NK-92 (cell line): ENCODE measurements at regions not wholly inside any gene's neighbourhood (a gene's known extent, or its start where the extent isn't known, plus 50 kb on each side); places are given as distances from the start of the nearest gene placed in this dataset.

Source experiments
- DNase-seq: peaks from one replicate; lab custom pipeline; 2025; ENCODE audit not compliant: unreplicated experiment; lab: John Stamatoyannopoulos, UW

DNA sequence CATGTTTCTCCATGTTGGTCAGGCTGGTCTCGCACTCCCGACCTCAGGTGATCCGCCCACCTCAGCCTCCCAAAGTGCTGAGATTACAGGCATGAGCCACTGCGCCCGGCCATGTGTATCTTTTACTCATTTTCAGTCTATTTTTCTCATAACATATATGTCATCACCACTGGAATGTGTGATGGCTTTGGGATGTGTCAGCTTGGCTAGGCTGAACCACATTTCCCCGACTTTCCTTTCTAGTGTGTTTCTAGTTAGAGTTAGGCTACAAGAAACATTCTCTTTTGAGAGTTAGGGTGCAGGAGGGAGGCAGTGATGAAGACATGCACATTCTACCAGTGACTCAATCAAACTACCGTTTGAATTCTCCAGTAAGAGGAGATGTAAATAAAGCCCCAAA lies 444.9 kb upstream of the THBS1 start:
- no peak for DNase-seq

DNA sequence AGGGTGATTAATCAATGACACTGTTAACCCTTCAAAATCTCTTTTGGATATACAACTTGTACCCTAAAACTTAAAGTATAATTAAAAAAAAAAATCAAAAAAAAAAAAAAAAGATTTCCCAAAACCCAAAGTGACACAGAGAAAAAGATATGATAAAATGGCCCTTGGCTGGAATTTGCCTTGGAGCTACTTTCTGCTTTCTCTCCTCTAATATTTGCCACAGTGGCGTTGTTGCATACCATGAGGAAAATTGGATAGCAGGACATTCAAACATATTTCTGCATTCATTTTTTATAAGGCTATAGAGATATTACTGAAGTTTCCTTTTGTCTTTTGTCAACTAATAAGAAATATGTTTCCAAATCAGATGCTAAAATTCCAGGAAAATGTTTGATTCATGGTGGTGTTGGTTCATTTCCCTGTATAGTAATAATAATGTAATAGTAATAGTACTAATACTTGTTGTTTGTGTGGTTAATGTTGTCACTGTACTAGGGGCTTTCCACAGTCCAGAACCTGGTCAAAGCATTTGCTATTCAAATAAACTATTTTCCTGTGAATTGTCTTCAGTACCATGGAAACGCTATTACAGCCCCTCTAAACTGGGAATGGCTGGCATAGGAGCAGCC lies 441.3 kb upstream of the THBS1 start:
- DNase-seq = no peak

DNA sequence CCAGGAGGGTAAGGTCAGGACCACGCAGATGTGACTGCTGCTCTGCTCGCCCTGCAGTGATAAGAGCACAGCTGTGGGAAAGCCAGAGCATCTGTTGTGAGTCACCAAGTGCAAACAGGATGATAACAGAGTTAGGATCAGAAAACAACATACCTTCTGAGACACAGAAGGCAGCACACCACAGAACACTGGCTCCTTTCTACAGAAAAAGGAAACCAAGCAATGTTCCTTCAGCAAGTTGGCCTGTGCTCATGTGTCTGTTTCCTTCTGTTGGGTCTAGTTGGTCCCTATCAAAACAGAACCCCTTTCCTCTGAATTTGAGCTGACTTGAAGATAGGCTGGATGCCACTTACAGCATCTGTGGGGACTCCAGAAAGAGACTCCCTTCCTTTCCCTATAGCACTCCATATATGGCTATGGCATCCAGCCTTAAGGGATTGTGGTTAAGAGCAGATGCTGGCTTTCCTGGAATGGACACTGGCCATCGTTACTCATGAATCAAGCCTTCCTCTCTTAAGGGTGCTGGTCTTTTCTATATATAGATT lies 440.7 kb upstream of the THBS1 start:
- DNase-seq = no peak

DNA sequence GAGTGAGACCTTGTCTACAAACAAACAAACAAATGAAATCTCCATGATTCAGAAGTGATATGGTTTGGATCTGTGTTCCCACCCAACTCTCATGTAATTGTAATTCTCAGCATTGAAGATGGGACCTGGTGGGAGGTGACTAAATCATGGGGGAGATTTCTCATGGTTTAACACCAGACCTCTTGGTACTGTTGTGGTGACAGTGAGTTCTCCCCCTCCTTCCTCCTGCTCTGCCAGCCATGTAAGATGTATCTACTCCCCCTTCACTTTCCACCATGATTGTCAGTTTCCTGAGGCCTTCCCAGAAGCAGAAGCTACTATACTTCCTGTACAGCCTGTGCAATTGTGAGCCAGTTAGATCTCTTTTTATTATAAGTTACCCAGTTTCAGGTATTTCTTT lies 438.4 kb upstream of the THBS1 start:
- no peak for DNase-seq

DNA sequence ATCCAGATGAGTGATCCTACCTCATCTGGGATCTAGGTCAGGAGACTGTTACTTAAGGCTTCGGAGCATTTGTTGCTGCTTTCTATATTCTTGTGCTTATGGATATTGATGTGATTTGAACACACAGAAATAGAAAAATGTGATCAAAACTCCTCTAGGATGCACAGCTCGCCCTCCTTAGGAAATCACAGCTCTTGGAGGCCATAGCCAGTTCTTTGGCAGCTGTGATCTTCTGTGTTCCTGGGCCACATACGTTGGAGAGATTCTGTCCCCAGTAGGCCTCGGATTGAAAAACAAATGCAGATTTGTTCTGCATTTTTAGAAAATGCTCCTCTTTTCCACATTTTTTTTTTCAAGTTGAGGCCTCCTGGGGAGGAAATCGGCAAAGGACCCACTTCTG lies 437.4 kb upstream of the THBS1 start:
- no peak for DNase-seq

DNA sequence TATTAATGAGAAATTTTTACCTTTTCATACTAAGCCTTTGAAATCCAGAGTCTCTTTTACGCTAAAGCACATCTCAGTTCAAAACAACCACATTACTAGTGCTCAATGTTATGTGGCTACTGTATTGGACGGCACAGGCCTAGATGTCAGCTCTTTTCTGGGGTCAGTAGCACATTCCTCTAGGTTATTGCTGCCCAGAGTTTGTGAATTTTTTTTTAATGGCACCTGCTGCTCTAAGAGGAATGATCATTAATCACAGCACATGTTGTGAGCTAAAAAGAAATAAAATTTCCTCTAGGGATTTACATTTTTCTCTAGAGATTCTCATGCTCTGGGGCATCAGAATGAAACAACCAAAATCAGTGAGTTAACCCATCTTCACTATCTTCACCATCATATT lies 436.8 kb upstream of the THBS1 start:
- no peak for DNase-seq

DNA sequence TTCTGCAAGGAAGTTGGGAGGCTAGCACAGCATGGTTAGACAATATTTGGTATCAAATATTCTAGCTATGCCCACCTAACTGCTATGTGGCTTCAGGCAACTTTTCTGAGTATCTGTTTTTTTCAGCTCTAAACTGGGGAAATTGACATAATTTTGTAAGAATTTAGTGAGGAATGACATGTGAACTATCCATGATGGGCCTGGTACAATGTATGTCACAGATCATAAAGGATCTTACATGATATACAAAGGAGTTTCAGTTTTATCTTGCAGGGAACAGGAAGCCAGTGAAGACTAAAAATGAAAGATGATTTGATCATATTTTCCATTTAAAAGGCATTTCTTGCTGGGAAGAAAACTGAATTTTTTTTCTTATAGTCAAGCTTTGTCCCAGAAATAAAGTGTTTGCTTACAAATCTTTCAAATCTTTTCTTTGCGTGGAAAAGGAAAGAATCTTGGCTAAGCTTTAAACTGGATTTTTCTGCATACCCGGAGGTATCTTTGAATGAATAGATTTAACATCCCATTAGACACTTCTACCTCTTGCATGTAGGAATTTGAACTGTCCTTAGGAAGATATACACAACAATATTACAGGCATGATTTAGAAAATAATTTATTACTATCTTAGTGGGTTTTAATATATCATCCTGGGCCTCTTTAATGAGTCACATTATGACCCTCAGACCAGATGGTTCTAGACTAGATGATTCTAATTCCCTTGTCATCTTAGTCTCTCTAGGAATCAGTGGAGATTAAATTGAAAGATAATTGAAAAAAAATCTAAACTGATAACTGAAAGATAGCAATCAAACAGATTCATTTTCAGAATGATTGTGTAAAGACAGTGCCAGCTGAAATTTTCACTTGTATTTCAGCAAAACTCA lies 436.0 kb upstream of the THBS1 start:
- DNase-seq = no peak

DNA sequence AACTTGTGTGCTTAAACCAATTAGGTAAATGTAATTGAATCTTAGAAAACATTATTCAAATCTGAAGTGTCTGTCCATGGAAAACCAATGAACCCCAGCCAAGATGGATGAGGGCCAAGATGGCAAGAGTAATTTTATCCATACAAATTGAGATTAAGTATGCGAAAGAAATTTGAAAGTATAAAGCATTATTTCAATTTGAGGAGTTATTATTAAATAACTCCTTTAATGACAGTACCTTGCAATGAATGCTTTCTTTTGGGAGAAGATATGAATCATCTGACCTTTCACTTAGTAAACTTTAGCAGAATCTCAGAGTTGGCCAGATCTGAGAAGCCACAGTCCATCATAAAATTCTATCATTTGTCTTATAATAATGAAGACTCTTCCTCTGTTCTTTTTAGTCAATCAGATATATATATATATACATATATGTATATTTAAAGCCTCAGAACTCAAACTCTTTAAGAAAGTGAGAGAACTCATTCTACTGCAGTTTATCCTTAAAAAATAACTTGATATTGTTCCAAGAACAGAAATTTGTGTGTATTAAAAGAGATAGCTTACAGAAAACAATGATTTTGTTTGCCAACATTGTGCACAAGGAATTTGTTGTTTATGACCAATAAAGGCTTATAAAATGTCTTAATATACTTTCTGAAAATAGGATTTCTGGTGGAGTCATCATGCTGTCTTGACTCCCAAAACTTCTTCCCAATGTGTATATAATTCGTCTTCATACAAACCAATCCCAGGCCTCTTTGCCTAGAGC lies 434.8 kb upstream of the THBS1 start:
- no peak for DNase-seq

DNA sequence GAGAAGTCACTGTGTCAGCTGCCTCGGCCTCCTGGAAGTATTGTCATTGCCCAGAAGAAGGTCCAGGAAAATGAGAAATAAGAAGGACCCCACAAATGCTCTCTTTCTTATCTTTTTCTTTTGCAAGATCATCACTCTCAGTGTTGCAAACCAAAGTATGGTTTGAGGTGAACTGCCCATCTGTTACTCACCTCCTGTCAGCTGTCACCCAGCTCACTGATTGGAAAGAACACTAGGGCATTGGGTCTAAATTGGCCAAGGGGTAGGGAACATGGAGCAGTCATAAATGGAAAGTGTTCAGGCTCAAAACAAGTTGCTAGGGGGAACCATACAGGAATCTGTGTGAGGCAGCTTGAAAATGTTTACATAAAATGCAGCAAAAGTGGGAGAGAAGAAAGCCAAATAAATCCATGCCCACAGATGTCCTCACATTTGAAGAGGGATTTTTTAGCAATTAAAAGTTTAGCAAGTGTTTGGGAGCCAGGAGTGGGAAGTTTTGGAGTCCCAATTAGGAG lies 431.2 kb upstream of the THBS1 start:
- no peak for DNase-seq

DNA sequence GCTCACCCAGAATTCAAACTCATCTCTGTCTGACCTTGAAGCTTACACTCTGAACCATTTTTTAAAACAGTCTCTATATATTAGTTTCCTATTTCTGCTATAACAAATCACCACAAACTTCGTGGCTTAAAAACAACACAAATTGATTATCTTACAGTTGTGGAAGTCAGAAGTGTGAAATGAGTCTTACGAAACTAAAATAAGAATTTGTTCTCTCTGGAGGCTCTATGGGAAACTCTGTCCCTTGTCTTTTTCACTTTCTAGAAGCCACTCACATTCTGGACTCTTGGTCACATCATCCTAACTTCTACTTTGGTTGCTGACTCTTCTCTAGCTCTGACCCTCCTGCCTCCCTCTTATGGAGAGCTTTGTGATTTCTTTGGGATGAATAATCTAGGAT lies 429.3 kb upstream of the THBS1 start:
- DNase-seq = no peak

DNA sequence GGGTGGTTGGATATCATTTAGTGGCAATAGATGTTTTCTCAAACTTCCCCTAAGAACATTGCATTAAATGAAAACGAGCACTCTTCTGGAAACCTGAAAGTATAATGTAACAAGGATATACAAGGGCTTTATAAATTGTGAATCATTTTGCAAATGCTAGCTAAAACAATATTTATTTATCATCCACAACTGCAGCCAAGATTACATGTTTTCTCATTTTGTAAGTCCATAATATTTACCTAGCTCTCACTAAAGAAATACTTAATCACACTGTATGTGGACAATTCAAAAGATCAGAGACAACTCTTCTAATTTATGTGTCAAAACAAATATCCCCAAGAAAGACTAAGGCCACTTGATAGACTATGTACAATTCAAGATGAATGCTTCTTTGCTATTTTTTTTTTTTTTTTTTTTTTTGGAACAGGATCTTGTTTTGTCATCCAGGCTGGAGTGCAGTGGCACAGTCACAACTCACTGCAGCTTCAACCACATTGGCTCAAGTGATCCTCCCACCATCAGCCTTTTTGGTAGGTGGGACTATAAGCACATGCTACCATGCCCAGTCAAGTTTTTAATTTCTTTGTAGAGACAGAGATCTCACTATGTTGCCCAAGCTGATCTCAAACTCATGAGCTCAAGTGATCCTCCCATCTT lies 427.7 kb upstream of the THBS1 start:
- no peak for DNase-seq

DNA sequence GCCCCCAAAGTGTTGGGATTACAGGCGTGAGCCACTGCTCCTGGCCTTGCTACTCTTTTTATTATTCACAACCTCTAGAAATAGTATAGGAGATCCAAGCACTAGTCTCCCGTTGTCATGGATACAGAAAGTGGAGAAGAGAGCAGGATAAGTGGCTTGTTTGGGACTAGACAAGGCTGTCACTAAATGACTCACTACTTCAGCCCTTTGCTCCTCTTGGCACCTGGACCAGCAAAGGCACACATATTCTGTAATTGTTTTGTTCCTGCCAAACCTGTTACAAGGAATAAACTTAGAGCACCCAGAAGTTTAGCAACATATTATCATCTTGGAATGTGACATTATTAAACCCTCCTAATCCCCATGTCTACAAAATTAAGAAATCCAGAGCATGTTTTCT lies 427.2 kb upstream of the THBS1 start:
- no peak for DNase-seq

DNA sequence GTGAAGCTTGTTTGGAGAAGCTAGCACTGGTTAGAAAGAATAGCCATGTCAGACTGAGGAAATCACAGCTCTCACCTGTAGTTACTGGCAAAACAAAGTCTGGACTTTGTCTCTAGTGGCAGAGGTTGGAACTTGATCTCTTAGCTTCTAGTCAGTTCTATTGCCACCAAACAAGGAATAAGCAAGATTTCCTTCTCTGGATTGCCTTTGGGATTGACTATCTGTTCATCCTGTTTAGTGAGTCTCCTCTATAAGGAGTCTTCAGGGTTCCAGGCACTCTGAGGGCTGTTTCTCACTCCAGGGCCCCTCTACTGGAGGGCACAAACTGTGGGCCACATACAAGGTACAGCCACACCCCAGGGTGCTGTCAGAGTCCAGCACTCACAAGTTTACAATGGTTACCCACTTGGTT lies 426.6 kb upstream of the THBS1 start:
- no peak for DNase-seq

DNA sequence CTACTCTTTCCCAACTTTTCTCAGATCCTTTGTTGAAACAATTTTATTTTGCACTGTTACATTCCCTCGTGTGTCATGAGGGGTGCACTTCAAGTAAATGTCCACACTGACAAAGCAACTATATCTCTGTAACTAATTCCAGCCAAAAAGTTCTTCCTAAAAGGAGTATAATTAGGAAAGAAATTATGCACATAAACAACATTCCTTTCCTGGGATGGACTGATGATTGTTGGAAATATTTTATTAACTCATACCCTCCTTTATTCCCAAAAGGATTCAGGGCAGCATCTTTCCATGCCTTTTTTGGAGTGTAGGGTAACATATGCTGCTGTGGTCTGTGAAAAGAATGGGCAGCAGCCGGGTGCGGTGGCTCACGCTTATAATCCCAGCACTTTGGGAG lies 426.1 kb upstream of the THBS1 start:
- no peak for DNase-seq

DNA sequence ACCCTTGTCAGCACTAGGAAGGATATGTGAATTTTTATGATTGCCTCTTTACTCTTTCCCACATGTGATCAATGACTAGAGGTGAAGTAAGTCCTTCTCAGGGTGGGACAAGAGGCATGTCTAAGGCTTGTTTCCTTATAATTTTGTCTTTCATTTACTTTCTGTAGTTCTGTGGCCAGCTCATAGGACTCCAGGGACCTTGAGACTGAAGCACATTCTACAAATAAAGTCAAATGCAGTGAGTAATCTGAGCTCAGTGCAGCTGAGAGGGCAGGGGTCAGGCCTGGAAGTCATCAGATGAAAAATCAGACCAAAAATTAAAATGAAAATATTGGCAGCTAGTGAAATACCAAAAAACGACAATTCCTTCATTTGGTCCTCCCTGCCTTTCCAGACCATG lies 424.7 kb upstream of the THBS1 start:
- no peak for DNase-seq

DNA sequence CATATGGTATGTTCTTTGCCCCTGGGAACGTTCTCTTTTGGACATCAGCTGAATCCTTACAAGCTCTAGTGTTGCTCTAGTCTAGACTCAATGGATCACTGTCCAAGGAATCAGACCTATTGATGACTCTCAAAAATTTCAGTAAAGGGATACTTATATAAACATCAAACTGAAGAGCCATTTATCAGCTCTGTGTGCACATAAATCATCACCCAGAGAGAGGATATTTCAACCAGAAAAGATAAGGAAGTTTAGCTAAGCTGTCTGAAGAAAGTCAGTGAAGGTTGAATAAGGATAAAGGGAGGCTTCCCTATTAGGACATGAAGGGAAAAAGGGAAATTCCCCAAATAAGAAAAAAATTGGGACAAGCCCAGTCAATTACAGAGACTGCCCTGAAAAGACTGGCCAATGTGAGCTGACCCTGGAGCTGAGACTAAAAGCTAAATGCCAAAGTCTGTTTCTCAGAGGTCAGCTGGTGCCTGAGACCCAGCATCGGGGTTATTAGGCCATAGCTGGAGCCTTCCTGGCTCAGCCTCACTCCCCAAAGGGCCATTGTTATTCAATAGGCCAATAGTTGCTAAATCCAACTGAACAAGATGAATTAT lies 424.1 kb upstream of the THBS1 start:
- DNase-seq = no peak

DNA sequence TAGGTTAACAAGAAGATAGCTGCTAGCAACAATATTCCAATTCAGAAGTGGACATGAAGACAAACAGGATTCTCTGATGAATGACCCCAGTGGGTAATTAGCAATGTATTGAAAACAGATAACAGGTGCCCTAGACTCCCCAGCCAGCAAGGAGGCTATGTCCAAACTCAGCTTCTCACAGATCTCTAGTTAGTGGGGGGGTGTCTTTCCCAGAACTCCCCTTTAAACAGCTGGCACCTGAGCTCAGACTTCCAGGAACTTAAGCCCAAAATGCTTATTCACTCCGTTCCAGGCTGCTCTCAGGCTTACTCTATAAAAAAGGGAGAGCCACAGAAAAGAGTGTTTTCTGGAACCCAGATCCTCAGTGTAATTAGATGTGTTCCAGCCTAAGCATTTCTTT lies 423.0 kb upstream of the THBS1 start:
- no peak for DNase-seq

DNA sequence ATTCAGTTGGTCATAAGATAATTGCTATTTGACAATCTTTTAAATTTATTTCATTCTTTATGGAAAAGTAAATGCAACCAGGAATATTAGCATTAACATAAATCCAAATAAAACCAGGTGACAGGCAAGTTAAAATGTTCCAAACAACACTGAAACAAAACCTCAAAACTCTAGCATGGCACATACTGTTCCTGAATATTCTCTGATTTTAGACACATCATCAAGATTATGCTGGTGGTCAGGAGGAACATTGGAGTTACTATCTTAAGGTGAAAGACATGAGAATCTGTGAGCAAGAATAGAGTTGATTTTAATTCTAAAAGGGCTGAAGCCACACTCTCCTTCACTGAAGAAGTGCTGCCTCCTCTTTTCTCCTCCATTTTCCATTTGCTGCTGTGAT lies 421.0 kb upstream of the THBS1 start:
- DNase-seq = no peak

DNA sequence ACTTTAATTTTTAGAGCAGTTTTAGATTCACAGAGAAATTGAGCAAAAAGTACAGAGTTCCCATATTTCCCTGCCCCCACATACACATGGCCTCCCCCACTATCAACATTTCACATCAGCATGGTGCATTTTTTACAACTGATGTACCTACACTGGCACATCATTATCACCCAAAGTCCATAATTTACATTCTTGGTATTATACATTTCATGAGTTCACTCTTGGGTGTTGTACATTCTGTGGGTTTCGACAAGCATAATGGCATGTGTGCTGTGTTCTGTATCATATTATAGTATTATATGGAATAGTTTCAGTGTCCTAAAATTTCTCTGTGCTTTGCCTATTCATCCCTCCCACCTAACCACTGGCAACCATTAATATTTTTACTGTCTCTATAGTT lies 419.8 kb upstream of the THBS1 start:
- DNase-seq = no peak

DNA sequence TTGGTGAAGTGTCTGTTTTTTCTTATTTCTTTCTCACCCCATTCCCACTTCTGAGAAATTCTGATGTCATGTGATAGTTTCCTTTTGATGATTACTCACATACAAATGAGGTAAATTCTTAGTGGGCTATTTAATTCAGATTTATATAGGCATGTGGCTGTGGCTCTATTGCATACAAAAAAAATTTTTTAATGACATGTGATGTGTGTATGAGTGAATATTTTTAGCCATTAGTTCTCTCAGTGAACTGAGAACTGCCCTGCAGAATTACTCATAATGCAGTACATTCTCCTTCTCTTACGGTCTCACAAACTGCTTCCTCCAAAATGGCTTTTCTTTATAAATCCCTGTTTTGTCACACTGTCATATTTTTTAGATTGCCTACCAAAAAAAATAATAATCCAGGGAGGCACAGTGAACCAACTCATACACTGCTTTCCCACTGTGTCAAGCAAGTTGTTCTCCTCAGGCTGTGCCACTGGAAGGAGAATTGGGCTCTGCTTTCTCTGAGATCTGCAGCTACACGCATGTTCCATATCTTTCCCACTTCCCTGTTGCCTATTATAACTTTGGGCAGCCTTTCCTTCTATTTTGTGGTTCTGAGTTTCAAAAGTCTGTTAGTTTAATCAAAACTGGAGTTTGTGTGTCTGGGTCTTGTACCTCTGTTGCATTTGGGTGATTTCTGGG lies 415.7 kb upstream of the THBS1 start:
- DNase-seq = no peak
